ENCODE measurements at regions not wholly inside any gene's neighbourhood (a gene's known extent, or its start where the extent isn't known, plus 50 kb on each side); places are given as distances from the start of the nearest gene placed in this dataset.

- no peak for TF ChIP-seq CTCF (IDR thresholded peaks at IDR 0.05)
- no peak for TF ChIP-seq POLR2A (IDR thresholded peaks at IDR 0.05)
Measured at GRCh38 chr2:173766537-173767289, 198.5 kb downstream of the SP3 start.

Data from prostate gland (tissue), 2 donors.